Neural progenitor cell (in vitro differentiated cells): ENCODE measurements at regions not wholly inside any gene's neighbourhood (a gene's known extent, or its start where the extent isn't known, plus 50 kb on each side); places are given as distances from the start of the nearest gene placed in this dataset.
A peak's percentile ranks its signal among the peaks of the same experiment; 100 is the strongest.

ENCODE experiments used
- DNase-seq: peaks from one replicate; pipeline ENCODE4 v3.0.0-alpha.2; 2016; ENCODE audit warnings: low spot score
- H2AFZ ChIP-seq: fragments of 200-600 bp; sonication (generic); replicated peaks from 2 replicates; pipeline ENCODE4 v1.6.1; 2016; ENCODE audit warnings: antibody characterized with exemption
- H3F3A ChIP-seq: fragments of 200-600 bp; sonication (generic); 2 replicates; pipeline ENCODE4 v1.6.1; 2016; ENCODE audit warnings: antibody characterized with exemption, low read depth
- H3K27ac ChIP-seq: fragments of 200-600 bp; sonication (generic); 2 replicates; pipeline ENCODE4 v1.5.1; 2016; ENCODE audit warnings: mild to moderate bottlenecking
- H3K27me3 ChIP-seq: fragments of 200-600 bp; sonication (generic); 2 replicates; pipeline ENCODE4 v1.6.1; 2016; ENCODE audit warnings: mild to moderate bottlenecking, moderate library complexity
- H3K36me3 ChIP-seq: fragments of 200-600 bp; sonication (generic); 2 replicates; pipeline ENCODE4 v1.5.1; 2016
- H3K4me1 ChIP-seq: fragments of 200-600 bp; sonication (generic); 2 replicates; pipeline ENCODE4 v1.6.1; 2016; ENCODE audit warnings: mixed run types
- H3K4me2 ChIP-seq: fragments of 200-600 bp; sonication (generic); 2 replicates; pipeline ENCODE4 v1.6.1; 2016
- H3K4me3 ChIP-seq: fragments of 200-600 bp; sonication (generic); 2 replicates; pipeline ENCODE4 v1.5.1; 2016
- H3K79me2 ChIP-seq: fragments of 200-600 bp; sonication (generic); 2 replicates; pipeline ENCODE4 v1.6.1; 2016; ENCODE audit warnings: low read depth
- H3K9ac ChIP-seq: fragments of 200-600 bp; sonication (generic); 2 replicates; pipeline ENCODE4 v1.6.1; 2016
- H3K9me3 ChIP-seq: fragments of 200-600 bp; sonication (generic); 2 replicates; pipeline ENCODE4 v1.5.1; 2016; ENCODE audit warnings: low read depth
- H4K20me1 ChIP-seq: fragments of 200-600 bp; sonication (generic); 2 replicates; pipeline ENCODE4 v1.6.1; 2016; ENCODE audit warnings: low read depth
- H3K27ac Mint-ChIP-seq: 3 replicates; pipeline ENCODE4 v1.8.0; 2021; ENCODE audit warnings: mixed read lengths
- H3K27me3 Mint-ChIP-seq: 2 replicates; pipeline ENCODE4 v1.8.0; 2022; ENCODE audit warnings: low read depth, mild to moderate bottlenecking, inconsistent platforms, moderate library complexity, mixed read lengths; ENCODE audit not compliant: insufficient read depth
- H3K36me3 Mint-ChIP-seq: 3 replicates; pipeline ENCODE4 v1.8.0; 2021; ENCODE audit warnings: mixed read lengths
- H3K4me1 Mint-ChIP-seq: 3 replicates; pipeline ENCODE4 v1.8.0; 2021; ENCODE audit warnings: mixed read lengths
- H3K4me3 Mint-ChIP-seq: 3 replicates; pipeline ENCODE4 v1.8.0; 2021; ENCODE audit warnings: mild to moderate bottlenecking, moderate library complexity, mixed read lengths
- H3K9me3 Mint-ChIP-seq: 3 replicates; pipeline ENCODE4 v1.8.0; 2020; ENCODE audit warnings: mixed read lengths
- EZH2 ChIP-seq: fragments of 200-600 bp; sonication (generic); IDR thresholded peaks from 2 replicates; pipeline ENCODE4 v1.6.1; 2017; ENCODE audit warnings: antibody characterized with exemption, mild to moderate bottlenecking, moderate library complexity
- EZH2phosphoT487 ChIP-seq: fragments of 200-600 bp; sonication (generic); IDR thresholded peaks from 2 replicates; pipeline ENCODE4 v1.6.1; 2017; ENCODE audit warnings: antibody characterized with exemption
- TF ChIP-seq, protein P1 (sequence below): fragments of 200-600 bp; sonication (generic); IDR thresholded peaks from 2 replicates; pipeline ENCODE4 v1.5.1; 2017; ENCODE audit warnings: antibody characterized with exemption, mild to moderate bottlenecking

DNA sequence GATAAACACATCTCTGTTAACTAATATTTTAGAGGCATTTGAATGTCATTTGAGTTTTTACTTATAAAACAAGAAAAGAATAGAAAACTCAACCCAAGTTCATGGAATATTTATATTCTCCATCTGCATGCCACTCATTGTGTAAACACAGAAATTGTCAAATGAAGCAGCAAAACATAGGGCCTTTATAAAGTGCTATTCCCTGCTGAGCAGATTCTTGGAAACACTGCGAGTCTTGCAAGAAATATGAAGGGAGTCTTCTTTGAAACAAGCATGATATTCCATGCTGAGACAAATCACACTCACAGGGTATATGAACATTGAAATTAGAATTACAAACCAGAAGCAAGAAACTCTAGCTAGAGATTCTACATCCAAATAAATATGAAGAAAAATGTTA, 655.8 kb downstream of the BRINP3 start:
- TF ChIP-seq, protein P1, sequence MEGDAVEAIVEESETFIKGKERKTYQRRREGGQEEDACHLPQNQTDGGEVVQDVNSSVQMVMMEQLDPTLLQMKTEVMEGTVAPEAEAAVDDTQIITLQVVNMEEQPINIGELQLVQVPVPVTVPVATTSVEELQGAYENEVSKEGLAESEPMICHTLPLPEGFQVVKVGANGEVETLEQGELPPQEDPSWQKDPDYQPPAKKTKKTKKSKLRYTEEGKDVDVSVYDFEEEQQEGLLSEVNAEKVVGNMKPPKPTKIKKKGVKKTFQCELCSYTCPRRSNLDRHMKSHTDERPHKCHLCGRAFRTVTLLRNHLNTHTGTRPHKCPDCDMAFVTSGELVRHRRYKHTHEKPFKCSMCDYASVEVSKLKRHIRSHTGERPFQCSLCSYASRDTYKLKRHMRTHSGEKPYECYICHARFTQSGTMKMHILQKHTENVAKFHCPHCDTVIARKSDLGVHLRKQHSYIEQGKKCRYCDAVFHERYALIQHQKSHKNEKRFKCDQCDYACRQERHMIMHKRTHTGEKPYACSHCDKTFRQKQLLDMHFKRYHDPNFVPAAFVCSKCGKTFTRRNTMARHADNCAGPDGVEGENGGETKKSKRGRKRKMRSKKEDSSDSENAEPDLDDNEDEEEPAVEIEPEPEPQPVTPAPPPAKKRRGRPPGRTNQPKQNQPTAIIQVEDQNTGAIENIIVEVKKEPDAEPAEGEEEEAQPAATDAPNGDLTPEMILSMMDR: no peak
- no peak for TF ChIP-seq EZH2
- TF ChIP-seq EZH2phosphoT487: no peak
- peaks cover 10% of the 10 kb centered on the region for H3K9me3 Mint-ChIP-seq
- Histone ChIP-seq H3K4me1 (peaks cover 32% of the 10 kb centered on the region), H3K36me3 (no peaks in the 10 kb centered on the region), H4K20me1 (no peaks in the 10 kb centered on the region), H2AFZ (no peak overlapping the region), H3K4me3 (no peak overlapping the region), H3K9me3 (no peaks in the 10 kb centered on the region), H3K27me3 (no peaks in the 10 kb centered on the region), H3K79me2 (no peaks in the 10 kb centered on the region), H3K4me2 (no peak overlapping the region), H3F3A (peaks cover 9% of the 10 kb centered on the region), H3K9ac (no peak overlapping the region), H3K27ac (no peak overlapping the region)
- H3K27me3 Mint-ChIP-seq: no peaks in the 10 kb centered on the region
- no peak for DNase-seq
- H3K27ac Mint-ChIP-seq: peak overlapping the region; percentile 72
- H3K4me1 Mint-ChIP-seq: peaks cover 22% of the 10 kb centered on the region
- no peak overlapping the region for H3K4me3 Mint-ChIP-seq
- H3K36me3 Mint-ChIP-seq: peaks cover 1% of the 10 kb centered on the region

DNA sequence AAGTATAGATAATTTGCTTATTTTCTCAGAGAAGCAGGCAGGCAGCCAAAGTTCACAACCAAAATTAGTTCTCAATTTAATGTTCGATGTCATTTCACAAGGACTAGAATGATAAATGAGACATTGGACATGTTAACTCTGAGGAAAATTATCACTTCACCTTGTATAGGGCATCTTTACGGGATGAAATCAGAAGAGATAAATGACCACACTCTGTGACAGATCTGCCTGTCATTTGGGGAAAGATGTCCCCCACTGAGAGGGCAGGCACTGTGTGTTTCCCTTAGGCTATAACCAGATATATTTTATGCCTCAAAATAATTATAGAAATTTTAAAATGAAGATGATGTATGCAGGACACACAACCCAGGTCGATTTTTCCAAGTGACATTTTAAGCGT, 642.9 kb downstream of the BRINP3 start:
- H3K27me3 Mint-ChIP-seq: peaks cover 2% of the 10 kb centered on the region
- H4K20me1 ChIP-seq: no peaks in the 10 kb centered on the region

DNA sequence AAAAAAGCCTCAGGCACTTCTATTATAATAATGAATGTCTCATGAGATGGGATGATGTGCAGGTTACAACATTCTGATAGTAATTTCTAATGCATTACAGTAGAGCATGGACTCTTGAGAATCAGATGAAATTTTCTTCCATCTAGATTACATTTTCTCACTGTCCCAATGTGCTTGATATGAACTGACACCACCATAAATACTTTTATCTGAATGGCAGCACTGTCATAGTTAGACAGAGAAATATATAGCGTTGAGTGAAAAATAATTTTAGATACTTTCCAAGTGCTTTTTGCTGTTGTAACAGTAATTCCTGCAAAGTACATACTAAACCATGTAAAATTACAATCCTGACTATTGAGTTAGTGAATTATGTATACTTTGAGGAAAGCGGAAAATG, 630.1 kb downstream of the BRINP3 start:
- no peaks in the 10 kb centered on the region for H3K9me3 Mint-ChIP-seq
- H3K79me2 ChIP-seq: no peaks in the 10 kb centered on the region
- no peak overlapping the region for H3K27ac ChIP-seq
- H3K4me3 ChIP-seq: no peak overlapping the region
- no peak overlapping the region for H3K9ac ChIP-seq
- H2AFZ ChIP-seq: no peak overlapping the region
- H3K27me3 Mint-ChIP-seq: no peaks in the 10 kb centered on the region
- H3K4me2 ChIP-seq: no peak overlapping the region
- H3K4me3 Mint-ChIP-seq: no peak overlapping the region
- peaks cover 7% of the 10 kb centered on the region for H3K4me1 Mint-ChIP-seq
- no peak for DNase-seq
- no peaks in the 10 kb centered on the region for H3K36me3 Mint-ChIP-seq
- H3K4me1 ChIP-seq: peaks cover 6% of the 10 kb centered on the region
- no peaks in the 10 kb centered on the region for H3K36me3 ChIP-seq
- no peaks in the 10 kb centered on the region for H4K20me1 ChIP-seq
- H3K27ac Mint-ChIP-seq: no peak overlapping the region
- TF ChIP-seq EZH2: no peak
- no peak for TF ChIP-seq EZH2phosphoT487
- TF ChIP-seq, protein P1: no peak
- no peaks in the 10 kb centered on the region for H3K27me3 ChIP-seq
- H3K9me3 ChIP-seq: no peaks in the 10 kb centered on the region
- H3F3A ChIP-seq: no peaks in the 10 kb centered on the region

More for the DNA sequence above, 642.9 kb downstream of the BRINP3 start:
- TF ChIP-seq EZH2phosphoT487 (no peak), EZH2 (no peak)
- TF ChIP-seq, protein P1: no peak
- Histone ChIP-seq H3K27ac (no peak overlapping the region), H3K4me2 (no peak overlapping the region), H3K9ac (no peak overlapping the region), H3K27me3 (no peaks in the 10 kb centered on the region), H3F3A (no peaks in the 10 kb centered on the region), H3K4me1 (peaks cover 5% of the 10 kb centered on the region), H2AFZ (peak overlapping the region; percentile 9), H3K9me3 (no peaks in the 10 kb centered on the region), H3K79me2 (no peaks in the 10 kb centered on the region), H3K36me3 (no peaks in the 10 kb centered on the region), H3K4me3 (no peak overlapping the region)
- Mint-ChIP-seq H3K4me3 (no peak overlapping the region), H3K27ac (no peak overlapping the region), H3K36me3 (no peaks in the 10 kb centered on the region), H3K9me3 (peaks cover 3% of the 10 kb centered on the region), H3K4me1 (peaks cover 17% of the 10 kb centered on the region)
- no peak for DNase-seq
